IMR-90 (cell line): ENCODE measurements at regions not wholly inside any gene's neighbourhood (a gene's known extent, or its start where the extent isn't known, plus 50 kb on each side); places are given as distances from the start of the nearest gene placed in this dataset.
A peak's percentile ranks its signal among the peaks of the same experiment; 100 is the strongest.

Source experiments
- CEBPB ChIP-seq: IDR thresholded peaks from 2 replicates; pipeline ENCODE4 v1.6.1; 2012; ENCODE audit warnings: low read depth, low read length, improper control_type of control experiment
- CTCF ChIP-seq: conservative IDR thresholded peaks from 2 replicates; pipeline ENCODE4 v1.5.1; 2012; ENCODE audit warnings: mild to moderate bottlenecking, low read depth, low read length, improper control_type of control experiment
- POLR2A ChIP-seq: IDR thresholded peaks from 2 replicates; pipeline ENCODE4 v1.6.1; 2012; ENCODE audit warnings: mild to moderate bottlenecking, low read depth, low read length
- RAD21 ChIP-seq: IDR thresholded peaks from 2 replicates; pipeline ENCODE4 v1.6.1; 2012; ENCODE audit warnings: low read length, improper control_type of control experiment

- TF ChIP-seq CEBPB (no peak), POLR2A (no peak), CTCF (peak; percentile 97), RAD21 (peak; percentile 98)
These were observed 121.0 kb downstream of the GYPC start for GRCh38 chr2:126776692-126777619.
